H1 (cell line): ENCODE measurements at regions not wholly inside any gene's neighbourhood (a gene's known extent, or its start where the extent isn't known, plus 50 kb on each side); places are given as distances from the start of the nearest gene placed in this dataset.

Experiments
- TEAD4 ChIP-seq: IDR thresholded peaks from 2 replicates; pipeline ENCODE4 v1.6.1; 2012; ENCODE audit warnings: low read depth, low read length, inconsistent platforms, mixed read lengths
- TF ChIP-seq, protein P1 (sequence below): IDR thresholded peaks from 2 replicates; pipeline ENCODE4 v1.6.1; 2012; ENCODE audit warnings: inconsistent platforms
- TF ChIP-seq, protein P2 (sequence below): fragments of 300-600 bp; sonication (generic); IDR thresholded peaks from 2 replicates; pipeline ENCODE4 v1.7.1; 2012; ENCODE audit warnings: low read length, moderate library complexity, mild to moderate bottlenecking, inconsistent platforms; ENCODE audit not compliant: insufficient replicate concordance
- TF ChIP-seq, protein P3 (sequence below): IDR thresholded peaks from 2 replicates; pipeline ENCODE4 v1.6.1; 2011; ENCODE audit warnings: low read depth, mild to moderate bottlenecking, low read length; ENCODE audit not compliant: insufficient read depth

DNA sequence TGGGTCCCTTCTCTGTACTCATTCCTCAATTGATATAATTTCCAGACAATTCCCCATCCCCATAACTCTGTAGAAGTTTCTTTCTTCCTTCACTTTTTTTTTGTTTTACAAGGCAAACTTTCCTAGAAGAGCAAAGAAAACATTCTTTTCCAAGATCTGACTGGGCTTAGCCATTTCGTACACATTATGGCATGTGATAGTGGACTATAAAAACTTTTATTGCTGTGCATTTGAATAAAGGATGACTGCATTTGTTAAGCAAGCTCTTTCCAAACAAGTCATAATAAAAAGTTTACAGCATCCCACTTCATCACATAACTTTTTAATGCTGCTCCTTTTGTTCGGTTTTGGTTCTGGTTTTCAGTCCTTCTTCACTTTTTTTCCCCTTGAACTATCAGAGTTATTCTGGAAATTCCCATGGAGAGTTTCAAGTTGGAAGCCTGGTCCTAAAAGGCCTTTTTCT, 231.0 kb upstream of the HMGA2 start (continued):
- TF ChIP-seq, protein P1, sequence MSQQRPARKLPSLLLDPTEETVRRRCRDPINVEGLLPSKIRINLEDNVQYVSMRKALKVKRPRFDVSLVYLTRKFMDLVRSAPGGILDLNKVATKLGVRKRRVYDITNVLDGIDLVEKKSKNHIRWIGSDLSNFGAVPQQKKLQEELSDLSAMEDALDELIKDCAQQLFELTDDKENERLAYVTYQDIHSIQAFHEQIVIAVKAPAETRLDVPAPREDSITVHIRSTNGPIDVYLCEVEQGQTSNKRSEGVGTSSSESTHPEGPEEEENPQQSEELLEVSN = no peak
- TF ChIP-seq, protein P2, sequence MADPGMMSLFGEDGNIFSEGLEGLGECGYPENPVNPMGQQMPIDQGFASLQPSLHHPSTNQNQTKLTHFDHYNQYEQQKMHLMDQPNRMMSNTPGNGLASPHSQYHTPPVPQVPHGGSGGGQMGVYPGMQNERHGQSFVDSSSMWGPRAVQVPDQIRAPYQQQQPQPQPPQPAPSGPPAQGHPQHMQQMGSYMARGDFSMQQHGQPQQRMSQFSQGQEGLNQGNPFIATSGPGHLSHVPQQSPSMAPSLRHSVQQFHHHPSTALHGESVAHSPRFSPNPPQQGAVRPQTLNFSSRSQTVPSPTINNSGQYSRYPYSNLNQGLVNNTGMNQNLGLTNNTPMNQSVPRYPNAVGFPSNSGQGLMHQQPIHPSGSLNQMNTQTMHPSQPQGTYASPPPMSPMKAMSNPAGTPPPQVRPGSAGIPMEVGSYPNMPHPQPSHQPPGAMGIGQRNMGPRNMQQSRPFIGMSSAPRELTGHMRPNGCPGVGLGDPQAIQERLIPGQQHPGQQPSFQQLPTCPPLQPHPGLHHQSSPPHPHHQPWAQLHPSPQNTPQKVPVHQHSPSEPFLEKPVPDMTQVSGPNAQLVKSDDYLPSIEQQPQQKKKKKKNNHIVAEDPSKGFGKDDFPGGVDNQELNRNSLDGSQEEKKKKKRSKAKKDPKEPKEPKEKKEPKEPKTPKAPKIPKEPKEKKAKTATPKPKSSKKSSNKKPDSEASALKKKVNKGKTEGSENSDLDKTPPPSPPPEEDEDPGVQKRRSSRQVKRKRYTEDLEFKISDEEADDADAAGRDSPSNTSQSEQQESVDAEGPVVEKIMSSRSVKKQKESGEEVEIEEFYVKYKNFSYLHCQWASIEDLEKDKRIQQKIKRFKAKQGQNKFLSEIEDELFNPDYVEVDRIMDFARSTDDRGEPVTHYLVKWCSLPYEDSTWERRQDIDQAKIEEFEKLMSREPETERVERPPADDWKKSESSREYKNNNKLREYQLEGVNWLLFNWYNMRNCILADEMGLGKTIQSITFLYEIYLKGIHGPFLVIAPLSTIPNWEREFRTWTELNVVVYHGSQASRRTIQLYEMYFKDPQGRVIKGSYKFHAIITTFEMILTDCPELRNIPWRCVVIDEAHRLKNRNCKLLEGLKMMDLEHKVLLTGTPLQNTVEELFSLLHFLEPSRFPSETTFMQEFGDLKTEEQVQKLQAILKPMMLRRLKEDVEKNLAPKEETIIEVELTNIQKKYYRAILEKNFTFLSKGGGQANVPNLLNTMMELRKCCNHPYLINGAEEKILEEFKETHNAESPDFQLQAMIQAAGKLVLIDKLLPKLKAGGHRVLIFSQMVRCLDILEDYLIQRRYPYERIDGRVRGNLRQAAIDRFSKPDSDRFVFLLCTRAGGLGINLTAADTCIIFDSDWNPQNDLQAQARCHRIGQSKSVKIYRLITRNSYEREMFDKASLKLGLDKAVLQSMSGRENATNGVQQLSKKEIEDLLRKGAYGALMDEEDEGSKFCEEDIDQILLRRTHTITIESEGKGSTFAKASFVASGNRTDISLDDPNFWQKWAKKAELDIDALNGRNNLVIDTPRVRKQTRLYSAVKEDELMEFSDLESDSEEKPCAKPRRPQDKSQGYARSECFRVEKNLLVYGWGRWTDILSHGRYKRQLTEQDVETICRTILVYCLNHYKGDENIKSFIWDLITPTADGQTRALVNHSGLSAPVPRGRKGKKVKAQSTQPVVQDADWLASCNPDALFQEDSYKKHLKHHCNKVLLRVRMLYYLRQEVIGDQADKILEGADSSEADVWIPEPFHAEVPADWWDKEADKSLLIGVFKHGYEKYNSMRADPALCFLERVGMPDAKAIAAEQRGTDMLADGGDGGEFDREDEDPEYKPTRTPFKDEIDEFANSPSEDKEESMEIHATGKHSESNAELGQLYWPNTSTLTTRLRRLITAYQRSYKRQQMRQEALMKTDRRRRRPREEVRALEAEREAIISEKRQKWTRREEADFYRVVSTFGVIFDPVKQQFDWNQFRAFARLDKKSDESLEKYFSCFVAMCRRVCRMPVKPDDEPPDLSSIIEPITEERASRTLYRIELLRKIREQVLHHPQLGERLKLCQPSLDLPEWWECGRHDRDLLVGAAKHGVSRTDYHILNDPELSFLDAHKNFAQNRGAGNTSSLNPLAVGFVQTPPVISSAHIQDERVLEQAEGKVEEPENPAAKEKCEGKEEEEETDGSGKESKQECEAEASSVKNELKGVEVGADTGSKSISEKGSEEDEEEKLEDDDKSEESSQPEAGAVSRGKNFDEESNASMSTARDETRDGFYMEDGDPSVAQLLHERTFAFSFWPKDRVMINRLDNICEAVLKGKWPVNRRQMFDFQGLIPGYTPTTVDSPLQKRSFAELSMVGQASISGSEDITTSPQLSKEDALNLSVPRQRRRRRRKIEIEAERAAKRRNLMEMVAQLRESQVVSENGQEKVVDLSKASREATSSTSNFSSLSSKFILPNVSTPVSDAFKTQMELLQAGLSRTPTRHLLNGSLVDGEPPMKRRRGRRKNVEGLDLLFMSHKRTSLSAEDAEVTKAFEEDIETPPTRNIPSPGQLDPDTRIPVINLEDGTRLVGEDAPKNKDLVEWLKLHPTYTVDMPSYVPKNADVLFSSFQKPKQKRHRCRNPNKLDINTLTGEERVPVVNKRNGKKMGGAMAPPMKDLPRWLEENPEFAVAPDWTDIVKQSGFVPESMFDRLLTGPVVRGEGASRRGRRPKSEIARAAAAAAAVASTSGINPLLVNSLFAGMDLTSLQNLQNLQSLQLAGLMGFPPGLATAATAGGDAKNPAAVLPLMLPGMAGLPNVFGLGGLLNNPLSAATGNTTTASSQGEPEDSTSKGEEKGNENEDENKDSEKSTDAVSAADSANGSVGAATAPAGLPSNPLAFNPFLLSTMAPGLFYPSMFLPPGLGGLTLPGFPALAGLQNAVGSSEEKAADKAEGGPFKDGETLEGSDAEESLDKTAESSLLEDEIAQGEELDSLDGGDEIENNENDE = no peak
- no peak for TF ChIP-seq TEAD4
- TF ChIP-seq, protein P3, sequence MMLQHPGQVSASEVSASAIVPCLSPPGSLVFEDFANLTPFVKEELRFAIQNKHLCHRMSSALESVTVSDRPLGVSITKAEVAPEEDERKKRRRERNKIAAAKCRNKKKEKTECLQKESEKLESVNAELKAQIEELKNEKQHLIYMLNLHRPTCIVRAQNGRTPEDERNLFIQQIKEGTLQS = no peak
